ENCODE measurements at regions not wholly inside any gene's neighbourhood (a gene's known extent, or its start where the extent isn't known, plus 50 kb on each side); places are given as distances from the start of the nearest gene placed in this dataset.

- no peak for DNase-seq (ENCODE audit: low read depth in 4 of 4, low spot score in 3 of 4)
Observed at GRCh38 chr1:217228689-217229088, 402.2 kb downstream of the GPATCH2 start.

GRCh38 chr1:217224201-217224600 lies 406.7 kb downstream of the GPATCH2 start:
- DNase-seq (ENCODE audit: low read depth in 4 of 4, low spot score in 3 of 4) = no peak

GRCh38 chr1:217214551-217214950 lies 416.3 kb downstream of the GPATCH2 start:
- DNase-seq (ENCODE audit: low read depth in 4 of 4, low spot score in 3 of 4) = no peak

- DNase-seq (ENCODE audit: low read depth in 4 of 4, low spot score in 3 of 4) = no peak
Observed at GRCh38 chr1:217211486-217211885, 419.4 kb downstream of the GPATCH2 start.

- DNase-seq (ENCODE audit: low read depth in 4 of 4, low spot score in 3 of 4) = no peak
Observed at GRCh38 chr1:217205578-217205977, 425.3 kb downstream of the GPATCH2 start.

- no peak for DNase-seq (ENCODE audit: low read depth in 4 of 4, low spot score in 3 of 4)
Observed at GRCh38 chr1:217196616-217197015, 434.3 kb downstream of the GPATCH2 start.

GRCh38 chr1:217193151-217193550 lies 437.7 kb downstream of the GPATCH2 start:
- no peak for DNase-seq (ENCODE audit: low read depth in 4 of 4, low spot score in 3 of 4)

- DNase-seq (ENCODE audit: low read depth in 4 of 4, low spot score in 3 of 4) = no peak
Observed at GRCh38 chr1:217191441-217191840, 439.4 kb downstream of the GPATCH2 start.

GRCh38 chr1:217190359-217190758 lies 440.5 kb downstream of the GPATCH2 start:
- DNase-seq (ENCODE audit: low read depth in 4 of 4, low spot score in 3 of 4) = no peak

GRCh38 chr1:217189362-217189761 lies 441.5 kb downstream of the GPATCH2 start:
- no peak for DNase-seq (ENCODE audit: low read depth in 4 of 4, low spot score in 3 of 4)

GRCh38 chr1:217188280-217189237 lies 442.3 kb downstream of the GPATCH2 start:
- DNase-seq (ENCODE audit: low read depth in 4 of 4, low spot score in 3 of 4) = no peak

GRCh38 chr1:217186664-217187063 lies 444.2 kb downstream of the GPATCH2 start:
- DNase-seq (ENCODE audit: low read depth in 4 of 4, low spot score in 3 of 4) = no peak

- no peak for DNase-seq (ENCODE audit: low read depth in 4 of 4, low spot score in 3 of 4)
Observed at GRCh38 chr1:217184854-217185253, 446.0 kb downstream of the GPATCH2 start.

- no peak for DNase-seq (ENCODE audit: low read depth in 4 of 4, low spot score in 3 of 4)
Observed at GRCh38 chr1:217182992-217183391, 447.9 kb downstream of the GPATCH2 start.

GRCh38 chr1:217181756-217182155 lies 449.1 kb downstream of the GPATCH2 start:
- DNase-seq (ENCODE audit: low read depth in 4 of 4, low spot score in 3 of 4) = no peak

GRCh38 chr1:217181176-217181746 lies 449.6 kb downstream of the GPATCH2 start:
- no peak for DNase-seq (ENCODE audit: low read depth in 4 of 4, low spot score in 3 of 4)

GRCh38 chr1:217180443-217180842 lies 450.4 kb downstream of the GPATCH2 start:
- DNase-seq (ENCODE audit: low read depth in 4 of 4, low spot score in 3 of 4) = no peak

GRCh38 chr1:217164403-217164802 lies 441.2 kb upstream of the ESRRG start:
- no peak for DNase-seq (ENCODE audit: low read depth in 4 of 4, low spot score in 3 of 4)

GRCh38 chr1:217153361-217153760 lies 430.1 kb upstream of the ESRRG start:
- no peak for DNase-seq (ENCODE audit: low read depth in 4 of 4, low spot score in 3 of 4)

- no peak for DNase-seq (ENCODE audit: low read depth in 4 of 4, low spot score in 3 of 4)
Observed at GRCh38 chr1:217150366-217150765, 427.1 kb upstream of the ESRRG start.

GRCh38 chr1:217149791-217150190 lies 426.6 kb upstream of the ESRRG start:
- no peak for DNase-seq (ENCODE audit: low read depth in 4 of 4, low spot score in 3 of 4)

- no peak for DNase-seq (ENCODE audit: low read depth in 4 of 4, low spot score in 3 of 4)
Observed at GRCh38 chr1:217141711-217142110, 418.5 kb upstream of the ESRRG start.
